Neural progenitor cell (in vitro differentiated cells): ENCODE measurements at regions not wholly inside any gene's neighbourhood (a gene's known extent, or its start where the extent isn't known, plus 50 kb on each side); places are given as distances from the start of the nearest gene placed in this dataset.

Experiments used
- DNase-seq: peaks from one replicate; pipeline ENCODE4 v3.0.0-alpha.2; 2016; ENCODE audit warnings: low spot score
- H2AFZ ChIP-seq: fragments of 200-600 bp; sonication (generic); replicated peaks from 2 replicates; pipeline ENCODE4 v1.6.1; 2016; ENCODE audit warnings: antibody characterized with exemption
- H3F3A ChIP-seq: fragments of 200-600 bp; sonication (generic); 2 replicates; pipeline ENCODE4 v1.6.1; 2016; ENCODE audit warnings: antibody characterized with exemption, low read depth
- H3K27ac ChIP-seq: fragments of 200-600 bp; sonication (generic); 2 replicates; pipeline ENCODE4 v1.5.1; 2016; ENCODE audit warnings: mild to moderate bottlenecking
- H3K27me3 ChIP-seq: fragments of 200-600 bp; sonication (generic); 2 replicates; pipeline ENCODE4 v1.6.1; 2016; ENCODE audit warnings: mild to moderate bottlenecking, moderate library complexity
- H3K36me3 ChIP-seq: fragments of 200-600 bp; sonication (generic); 2 replicates; pipeline ENCODE4 v1.5.1; 2016
- H3K4me1 ChIP-seq: fragments of 200-600 bp; sonication (generic); 2 replicates; pipeline ENCODE4 v1.6.1; 2016; ENCODE audit warnings: mixed run types
- H3K4me2 ChIP-seq: fragments of 200-600 bp; sonication (generic); 2 replicates; pipeline ENCODE4 v1.6.1; 2016
- H3K4me3 ChIP-seq: fragments of 200-600 bp; sonication (generic); 2 replicates; pipeline ENCODE4 v1.5.1; 2016
- H3K79me2 ChIP-seq: fragments of 200-600 bp; sonication (generic); 2 replicates; pipeline ENCODE4 v1.6.1; 2016; ENCODE audit warnings: low read depth
- H3K9ac ChIP-seq: fragments of 200-600 bp; sonication (generic); 2 replicates; pipeline ENCODE4 v1.6.1; 2016
- H3K9me3 ChIP-seq: fragments of 200-600 bp; sonication (generic); 2 replicates; pipeline ENCODE4 v1.5.1; 2016; ENCODE audit warnings: low read depth
- H4K20me1 ChIP-seq: fragments of 200-600 bp; sonication (generic); 2 replicates; pipeline ENCODE4 v1.6.1; 2016; ENCODE audit warnings: low read depth
- H3K27ac Mint-ChIP-seq: 3 replicates; pipeline ENCODE4 v1.8.0; 2021; ENCODE audit warnings: mixed read lengths
- H3K27me3 Mint-ChIP-seq: 2 replicates; pipeline ENCODE4 v1.8.0; 2022; ENCODE audit warnings: low read depth, mild to moderate bottlenecking, inconsistent platforms, moderate library complexity, mixed read lengths; ENCODE audit not compliant: insufficient read depth
- H3K36me3 Mint-ChIP-seq: 3 replicates; pipeline ENCODE4 v1.8.0; 2021; ENCODE audit warnings: mixed read lengths
- H3K4me1 Mint-ChIP-seq: 3 replicates; pipeline ENCODE4 v1.8.0; 2021; ENCODE audit warnings: mixed read lengths
- H3K4me3 Mint-ChIP-seq: 3 replicates; pipeline ENCODE4 v1.8.0; 2021; ENCODE audit warnings: mild to moderate bottlenecking, moderate library complexity, mixed read lengths
- H3K9me3 Mint-ChIP-seq: 3 replicates; pipeline ENCODE4 v1.8.0; 2020; ENCODE audit warnings: mixed read lengths
- CTCF ChIP-seq: fragments of 200-600 bp; sonication (generic); IDR thresholded peaks from 2 replicates; pipeline ENCODE4 v1.5.1; 2017; ENCODE audit warnings: antibody characterized with exemption, mild to moderate bottlenecking
- EZH2 ChIP-seq: fragments of 200-600 bp; sonication (generic); IDR thresholded peaks from 2 replicates; pipeline ENCODE4 v1.6.1; 2017; ENCODE audit warnings: antibody characterized with exemption, mild to moderate bottlenecking, moderate library complexity
- EZH2phosphoT487 ChIP-seq: fragments of 200-600 bp; sonication (generic); IDR thresholded peaks from 2 replicates; pipeline ENCODE4 v1.6.1; 2017; ENCODE audit warnings: antibody characterized with exemption

DNA sequence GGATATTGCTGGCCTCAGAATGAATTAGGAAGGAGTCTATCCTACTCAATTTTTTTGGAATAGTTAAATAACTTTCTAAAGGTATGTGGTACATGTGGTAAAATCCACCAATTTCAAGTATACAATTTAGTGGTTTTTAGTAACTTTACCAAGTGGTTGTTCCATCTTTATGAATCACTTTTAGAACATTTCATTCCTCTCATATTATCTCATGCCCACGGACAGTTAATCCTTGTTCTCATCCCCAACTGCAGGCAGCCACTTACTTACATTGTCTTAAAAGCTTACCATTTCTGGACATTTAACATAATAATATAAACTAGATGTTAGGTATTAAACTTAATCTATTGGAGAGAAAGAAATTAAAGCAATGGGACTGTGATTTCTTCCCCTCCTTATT, 146.3 kb upstream of the ZC3H15 start:
- no peak for DNase-seq
- H3K4me2 ChIP-seq, result no peak overlapping the region
- H3K4me3 ChIP-seq, result no peak overlapping the region
- no peaks in the 10 kb centered on the region for H4K20me1 ChIP-seq
- no peaks in the 10 kb centered on the region for H3K36me3 ChIP-seq
- H3K27ac ChIP-seq, result no peak overlapping the region
- TF ChIP-seq EZH2phosphoT487 (no peak), EZH2 (no peak), CTCF (no peak)
- no peaks in the 10 kb centered on the region for H3K4me1 ChIP-seq
- peaks cover 7% of the 10 kb centered on the region for H3K9me3 Mint-ChIP-seq
- no peaks in the 10 kb centered on the region for H3K27me3 ChIP-seq
- no peaks in the 10 kb centered on the region for H3F3A ChIP-seq
- H3K36me3 Mint-ChIP-seq, result no peaks in the 10 kb centered on the region
- H3K9me3 ChIP-seq, result no peaks in the 10 kb centered on the region
- no peak overlapping the region for H2AFZ ChIP-seq
- no peak overlapping the region for H3K9ac ChIP-seq
- no peaks in the 10 kb centered on the region for H3K79me2 ChIP-seq
- H3K27me3 Mint-ChIP-seq, result no peaks in the 10 kb centered on the region
- H3K27ac Mint-ChIP-seq, result no peak overlapping the region
- H3K4me3 Mint-ChIP-seq, result no peak overlapping the region
- H3K4me1 Mint-ChIP-seq, result no peaks in the 10 kb centered on the region

- Mint-ChIP-seq H3K4me3 (no peak overlapping the region), H3K27me3 (no peaks in the 10 kb centered on the region), H3K27ac (no peak overlapping the region), H3K9me3 (peaks cover 7% of the 10 kb centered on the region), H3K36me3 (no peaks in the 10 kb centered on the region), H3K4me1 (peaks cover 4% of the 10 kb centered on the region)
- Histone ChIP-seq H3K4me1 (no peaks in the 10 kb centered on the region), H3K9me3 (no peaks in the 10 kb centered on the region), H3K4me2 (no peak overlapping the region), H3K4me3 (no peak overlapping the region), H3K27ac (no peak overlapping the region), H4K20me1 (no peaks in the 10 kb centered on the region), H3K36me3 (no peaks in the 10 kb centered on the region), H2AFZ (no peak overlapping the region), H3F3A (no peaks in the 10 kb centered on the region), H3K79me2 (no peaks in the 10 kb centered on the region), H3K27me3 (no peaks in the 10 kb centered on the region), H3K9ac (no peak overlapping the region)
- no peak for DNase-seq
- no peak for TF ChIP-seq EZH2phosphoT487
- no peak for TF ChIP-seq CTCF
- TF ChIP-seq EZH2, result no peak
Measured at GRCh38 chr2:186342029-186342428, 144.0 kb upstream of the ZC3H15 start.

DNA sequence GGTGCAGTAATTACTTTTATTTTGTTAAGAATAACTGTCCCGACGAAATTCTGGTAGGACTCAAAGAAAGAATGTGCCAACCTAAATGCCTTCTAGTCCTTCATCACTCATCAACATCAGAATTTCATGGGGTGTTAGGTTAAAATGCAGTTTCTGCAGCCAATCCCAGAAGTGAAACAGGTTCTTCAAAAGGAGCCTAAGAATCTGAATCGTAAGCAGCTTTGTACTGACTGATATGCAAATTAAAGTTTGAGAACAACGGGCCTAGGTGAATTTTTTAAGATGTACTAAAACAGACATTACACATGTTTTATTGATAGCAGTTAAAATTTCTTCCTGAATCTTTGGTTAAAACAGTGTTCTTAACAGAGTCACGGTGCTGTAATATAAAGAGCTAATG, 140.3 kb upstream of the ZC3H15 start:
- Histone ChIP-seq H3K36me3 (no peaks in the 10 kb centered on the region), H3K4me1 (no peaks in the 10 kb centered on the region), H3K9ac (no peak overlapping the region), H3K27ac (no peak overlapping the region), H2AFZ (no peak overlapping the region), H3K4me2 (no peak overlapping the region), H3K79me2 (no peaks in the 10 kb centered on the region), H4K20me1 (no peaks in the 10 kb centered on the region), H3K9me3 (no peaks in the 10 kb centered on the region), H3K27me3 (no peaks in the 10 kb centered on the region), H3F3A (no peaks in the 10 kb centered on the region), H3K4me3 (no peak overlapping the region)
- no peak for TF ChIP-seq CTCF
- TF ChIP-seq EZH2phosphoT487, result no peak
- no peak for TF ChIP-seq EZH2
- H3K4me3 Mint-ChIP-seq, result no peak overlapping the region
- H3K9me3 Mint-ChIP-seq, result no peaks in the 10 kb centered on the region
- H3K27ac Mint-ChIP-seq, result no peak overlapping the region
- no peaks in the 10 kb centered on the region for H3K27me3 Mint-ChIP-seq
- no peaks in the 10 kb centered on the region for H3K36me3 Mint-ChIP-seq
- peaks cover 9% of the 10 kb centered on the region for H3K4me1 Mint-ChIP-seq
- no peak for DNase-seq

DNA sequence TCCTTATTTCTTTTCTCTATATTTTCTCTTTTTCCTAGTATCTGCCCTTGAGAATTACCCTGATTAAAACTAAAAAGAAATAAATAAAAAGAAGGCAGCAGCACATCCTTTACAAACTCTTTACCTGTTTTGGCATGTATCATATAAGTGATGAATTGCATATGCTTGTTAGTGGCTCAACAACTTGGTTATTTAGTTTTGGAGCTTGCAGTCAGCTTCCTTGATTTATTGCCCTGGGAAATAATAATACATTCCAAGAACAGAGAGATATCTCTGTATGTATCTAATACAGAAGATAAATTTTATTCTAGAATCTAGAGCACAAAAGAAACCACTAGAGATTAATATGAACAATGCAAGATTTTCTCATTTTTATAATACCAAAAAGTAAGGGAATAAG, 139.8 kb upstream of the ZC3H15 start:
- DNase-seq, result no peak
- Histone ChIP-seq H3K9me3 (no peaks in the 10 kb centered on the region), H3K79me2 (no peaks in the 10 kb centered on the region), H3K4me3 (no peak overlapping the region), H3K36me3 (no peaks in the 10 kb centered on the region), H3K27me3 (no peaks in the 10 kb centered on the region), H3K4me2 (no peak overlapping the region), H3K27ac (no peak overlapping the region), H2AFZ (no peak overlapping the region), H4K20me1 (no peaks in the 10 kb centered on the region), H3K4me1 (no peaks in the 10 kb centered on the region), H3F3A (no peaks in the 10 kb centered on the region), H3K9ac (no peak overlapping the region)
- Mint-ChIP-seq H3K9me3 (no peaks in the 10 kb centered on the region), H3K27me3 (no peaks in the 10 kb centered on the region), H3K4me1 (peaks cover 9% of the 10 kb centered on the region), H3K36me3 (no peaks in the 10 kb centered on the region), H3K27ac (no peak overlapping the region), H3K4me3 (no peak overlapping the region)
- TF ChIP-seq CTCF (no peak), EZH2 (no peak), EZH2phosphoT487 (no peak)
